ENCODE measurements at regions not wholly inside any gene's neighbourhood (a gene's known extent, or its start where the extent isn't known, plus 50 kb on each side); places are given as distances from the start of the nearest gene placed in this dataset.

DNA sequence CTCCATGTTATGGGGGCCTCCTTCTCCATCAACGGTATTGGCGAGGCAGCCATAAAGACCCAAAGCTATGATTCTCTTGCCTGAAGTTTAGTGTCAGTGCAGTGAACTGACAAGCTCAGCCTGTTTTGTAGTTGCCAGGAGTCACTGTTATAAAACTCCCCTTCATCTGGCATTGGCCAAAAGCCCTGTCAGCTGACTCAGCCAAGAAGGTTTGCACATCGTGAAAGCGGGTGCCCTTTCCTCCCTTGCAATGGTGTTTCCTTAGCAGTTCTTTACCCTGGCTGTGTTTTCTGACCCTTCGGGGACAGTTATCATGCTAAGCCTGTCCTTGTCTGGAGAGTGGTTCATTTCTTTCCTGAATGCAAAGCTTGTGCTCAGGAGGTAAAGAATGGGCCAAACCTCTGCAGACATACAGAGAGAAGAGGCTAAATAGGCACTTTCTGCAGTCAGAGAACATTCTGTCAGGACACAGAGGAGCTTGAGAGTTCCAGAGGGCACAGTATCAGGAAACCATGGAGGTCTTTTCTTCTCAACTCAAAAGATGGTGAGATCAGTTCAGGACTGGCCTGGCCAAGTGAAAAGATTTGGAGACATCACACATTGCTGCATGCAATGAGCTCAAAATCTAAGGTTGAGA, 414.2 kb downstream of the ZNF521 start:
- no peak for DNase-seq (ENCODE audit: low spot score)

DNA sequence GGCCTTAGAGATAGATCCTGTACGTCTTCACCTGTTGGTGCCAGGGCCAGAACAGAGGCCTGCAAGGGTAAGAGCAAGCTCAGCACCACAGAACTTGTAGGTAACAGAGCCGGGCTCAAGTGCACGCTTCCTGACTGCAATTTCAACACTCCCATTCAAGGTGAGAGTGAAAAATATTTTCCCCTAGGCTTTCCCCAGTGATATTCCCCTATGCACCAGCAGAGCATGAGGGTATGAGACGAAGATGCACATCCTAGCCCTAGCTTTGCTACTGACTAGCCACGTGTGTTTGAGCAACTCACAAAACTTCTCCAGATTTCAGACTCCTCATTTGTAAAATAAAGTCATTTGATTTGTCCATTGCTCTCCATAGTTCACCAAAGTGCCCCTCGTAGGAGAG, 411.6 kb downstream of the ZNF521 start:
- DNase-seq (ENCODE audit: low spot score) = no peak

DNA sequence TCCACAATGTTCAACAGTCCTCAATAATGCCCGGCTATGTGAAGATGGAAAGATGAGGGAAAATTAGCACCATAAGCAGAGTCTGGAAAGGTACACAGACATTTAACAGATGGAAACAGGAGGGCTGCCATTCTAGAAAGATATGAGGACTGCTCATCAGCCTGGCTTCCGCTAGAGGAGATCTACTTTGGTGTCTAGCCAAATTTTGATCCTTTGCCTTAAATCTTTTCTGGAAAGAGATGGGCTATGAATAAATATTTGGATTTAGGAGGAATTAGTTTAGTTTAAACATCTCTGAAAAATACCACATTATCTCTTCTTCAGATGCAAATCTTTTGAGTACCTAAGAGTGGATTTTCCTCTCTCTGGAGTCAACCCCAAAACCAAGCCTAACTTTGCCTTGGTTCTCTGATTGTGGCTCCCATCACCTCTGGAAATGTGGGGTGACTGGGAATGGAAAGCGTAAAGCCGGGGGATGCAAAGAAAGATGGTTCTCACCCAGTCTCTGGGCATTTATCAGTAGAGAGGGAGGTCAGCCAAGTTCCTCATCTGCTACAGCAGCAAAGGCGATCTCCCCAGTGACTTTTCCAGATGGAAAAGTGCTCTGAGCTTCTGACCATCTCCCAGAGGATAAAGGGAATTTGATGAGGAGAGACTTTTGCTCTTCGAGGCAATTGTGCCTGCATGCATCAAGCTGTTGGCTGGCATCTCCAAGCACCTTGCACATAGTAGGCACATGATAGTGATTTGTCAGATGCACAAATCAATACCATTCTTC, 410.6 kb downstream of the ZNF521 start:
- DNase-seq (ENCODE audit: low spot score) = no peak

DNA sequence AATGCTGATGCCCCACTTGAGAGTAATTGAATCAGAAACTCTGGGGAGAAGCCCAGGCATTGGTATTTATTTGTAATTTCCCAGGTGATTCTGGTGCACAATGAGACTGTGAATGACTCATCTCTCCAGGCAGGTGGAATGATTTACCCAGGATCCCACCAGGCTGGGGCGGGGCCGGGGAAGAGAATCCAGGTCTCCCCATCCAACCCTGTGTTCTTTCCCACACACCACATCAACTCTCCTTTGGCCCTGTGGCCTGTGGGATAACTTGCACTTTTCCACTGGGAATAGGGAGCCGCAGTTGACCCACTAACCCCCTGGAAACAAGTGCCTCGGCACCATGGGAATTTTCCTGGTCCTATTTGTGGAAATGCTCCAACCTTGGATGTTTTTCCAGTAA, 409.8 kb downstream of the ZNF521 start:
- DNase-seq (ENCODE audit: low spot score) = no peak

DNA sequence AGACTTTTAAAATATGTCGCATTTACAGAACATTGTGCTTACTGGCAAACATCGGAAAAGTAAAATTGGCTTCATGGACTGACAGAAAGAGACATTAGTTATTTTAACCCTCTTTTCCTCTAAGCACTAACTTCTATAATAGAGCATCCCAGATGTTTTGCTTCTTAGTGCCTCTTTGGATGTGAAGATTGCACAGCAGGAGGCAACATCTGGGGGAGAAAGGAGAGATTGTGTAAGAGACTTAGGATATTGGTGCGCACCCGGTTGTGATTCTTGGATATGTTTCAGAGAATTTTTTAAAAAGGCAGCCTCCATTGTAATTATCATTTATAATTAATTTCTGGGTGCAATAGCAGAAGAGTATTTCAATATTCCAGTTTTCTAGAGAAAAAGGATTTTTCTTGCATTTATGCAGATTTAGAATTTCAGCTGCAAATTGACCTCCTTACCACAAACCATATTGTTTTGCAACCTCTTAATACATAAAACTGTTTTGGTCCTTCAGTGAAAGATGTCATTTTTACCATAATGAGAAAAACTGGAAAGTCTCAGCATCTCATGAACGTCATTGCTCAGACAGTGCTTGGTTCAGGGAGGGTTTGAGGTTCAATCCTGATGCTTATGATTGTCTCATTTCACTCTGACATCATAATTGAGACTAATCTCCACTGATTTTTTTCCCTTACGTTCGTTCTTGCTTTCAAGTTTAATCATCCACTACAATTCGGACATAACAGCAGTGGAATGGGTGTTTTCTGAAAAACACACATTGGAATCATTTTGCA, 404.3 kb downstream of the ZNF521 start:
- no peak for DNase-seq (ENCODE audit: low spot score)

DNA sequence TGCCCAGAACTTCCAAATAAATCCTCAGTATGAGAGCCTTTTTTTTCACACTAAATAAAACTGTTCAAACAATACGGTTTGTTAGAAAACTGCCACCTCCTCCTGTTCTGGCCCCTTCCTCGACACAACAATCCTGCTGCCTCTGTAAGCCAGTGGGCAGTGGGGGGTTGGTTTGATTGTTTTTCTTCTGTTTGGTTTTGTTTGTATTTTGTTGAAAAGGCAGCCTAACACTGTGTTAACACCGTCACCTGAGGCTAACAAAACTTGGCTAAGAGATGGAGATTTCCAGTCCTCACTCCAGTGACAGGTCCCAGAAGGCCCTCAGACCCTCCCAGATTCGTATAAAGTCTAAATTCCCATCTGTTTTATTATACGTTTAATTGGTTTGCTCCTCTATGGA, 402.1 kb downstream of the ZNF521 start:
- no peak for DNase-seq (ENCODE audit: low spot score)

DNA sequence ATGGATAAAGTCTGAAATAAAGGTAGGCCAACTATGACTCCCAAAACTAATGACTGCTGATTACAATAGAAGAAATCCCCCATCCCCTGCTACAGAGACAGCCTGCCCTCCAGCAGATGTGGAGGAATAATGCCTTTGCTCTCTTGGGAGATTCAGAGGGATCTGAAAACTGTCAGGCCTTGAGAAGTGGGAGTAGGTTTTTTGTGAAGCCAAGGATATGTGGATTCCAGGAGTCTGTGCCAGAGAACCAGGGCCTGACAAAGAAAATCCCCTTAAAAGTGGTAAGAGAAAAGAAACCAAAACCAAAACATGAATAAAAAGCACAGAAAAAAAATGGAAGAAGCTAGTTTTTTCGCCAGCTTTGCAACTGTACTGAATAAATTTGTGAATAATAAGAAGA, 397.6 kb downstream of the ZNF521 start:
- DNase-seq (ENCODE audit: low spot score) = no peak

DNA sequence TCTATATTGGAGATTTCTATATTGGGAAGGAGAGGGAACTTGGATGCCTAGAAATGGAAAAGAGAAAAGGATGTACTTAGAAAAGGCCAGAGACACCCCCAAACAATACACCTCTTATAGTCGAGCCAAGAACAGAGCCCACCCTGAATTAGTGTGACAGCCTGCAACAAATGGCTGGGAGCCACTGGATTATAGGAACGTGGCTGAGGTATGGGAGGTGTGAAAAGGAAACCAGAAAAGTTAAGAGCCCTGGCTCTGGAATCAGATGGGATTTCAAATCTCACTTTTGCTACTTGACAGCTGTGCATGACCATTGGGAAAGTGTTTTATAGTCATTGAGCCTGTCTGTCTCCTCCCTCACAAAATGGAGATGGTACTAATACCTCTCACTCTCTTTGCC, 394.0 kb downstream of the ZNF521 start:
- DNase-seq (ENCODE audit: low spot score) = no peak

DNA sequence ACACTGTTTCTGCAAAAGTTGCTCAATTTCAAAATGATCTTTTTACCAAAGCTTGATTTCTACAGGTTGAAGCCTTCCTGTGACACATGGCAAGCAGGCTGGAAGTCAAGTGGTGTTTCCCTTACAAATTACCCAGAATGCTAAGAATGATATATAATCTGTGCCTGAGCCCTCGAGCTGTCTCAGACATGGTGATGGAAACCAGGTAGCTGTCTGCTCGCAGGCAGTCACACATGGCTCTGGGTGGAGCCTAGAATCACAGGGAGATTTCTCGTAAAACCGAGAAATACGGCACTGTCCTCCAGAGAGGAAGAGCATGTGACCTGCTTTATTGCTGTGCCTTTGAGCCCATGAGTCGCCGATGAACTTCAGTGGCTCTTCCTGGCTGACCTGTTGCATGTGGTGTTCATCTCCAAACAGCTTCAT, 392.9 kb downstream of the ZNF521 start:
- no peak for DNase-seq (ENCODE audit: low spot score)

DNA sequence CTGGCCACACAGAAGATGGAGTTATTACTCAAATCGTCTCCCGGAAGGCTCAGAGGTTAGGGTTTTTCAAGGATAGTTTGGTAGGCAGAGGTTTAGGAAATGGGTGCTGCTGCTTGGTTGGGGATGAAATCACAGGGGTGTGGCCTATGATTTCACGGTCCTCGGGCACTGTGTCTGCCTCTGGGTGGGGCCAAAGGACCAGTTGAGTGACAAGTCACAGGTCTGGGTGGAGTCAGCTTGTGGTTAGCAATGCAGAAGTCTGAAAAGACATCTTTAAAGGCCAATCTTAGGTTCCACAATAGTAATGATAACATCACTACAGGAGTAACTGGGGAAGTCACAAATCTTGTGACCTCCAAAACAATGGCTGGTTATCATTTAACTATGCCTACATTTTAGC, 387.8 kb downstream of the ZNF521 start:
- DNase-seq (ENCODE audit: low spot score) = no peak

DNA sequence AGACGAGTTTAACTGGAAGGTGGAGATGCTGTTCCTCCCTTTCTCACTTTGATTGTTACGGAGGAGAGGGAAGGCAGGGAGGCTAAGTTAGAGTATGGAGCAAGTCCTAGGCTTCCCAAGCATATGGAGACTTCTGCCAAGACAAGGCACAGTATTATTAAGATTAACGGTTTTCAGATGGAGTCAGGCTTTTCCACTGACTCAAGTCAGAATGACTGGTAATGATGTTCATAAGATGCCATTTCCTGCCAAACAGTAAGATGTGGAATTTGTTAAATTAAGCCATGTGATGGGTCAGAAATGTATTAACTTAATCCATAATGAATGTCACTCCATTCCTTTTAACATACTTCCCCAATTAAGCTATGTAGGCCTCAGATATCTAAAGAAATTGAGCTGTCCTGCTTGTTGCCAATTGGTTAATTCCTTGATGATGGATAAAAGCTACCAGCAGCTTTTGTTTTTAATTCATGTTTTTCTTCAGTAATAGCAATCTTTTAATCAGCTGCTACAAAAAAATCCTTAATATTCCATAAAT, 383.7 kb downstream of the ZNF521 start:
- DNase-seq (ENCODE audit: low spot score) = no peak

DNA sequence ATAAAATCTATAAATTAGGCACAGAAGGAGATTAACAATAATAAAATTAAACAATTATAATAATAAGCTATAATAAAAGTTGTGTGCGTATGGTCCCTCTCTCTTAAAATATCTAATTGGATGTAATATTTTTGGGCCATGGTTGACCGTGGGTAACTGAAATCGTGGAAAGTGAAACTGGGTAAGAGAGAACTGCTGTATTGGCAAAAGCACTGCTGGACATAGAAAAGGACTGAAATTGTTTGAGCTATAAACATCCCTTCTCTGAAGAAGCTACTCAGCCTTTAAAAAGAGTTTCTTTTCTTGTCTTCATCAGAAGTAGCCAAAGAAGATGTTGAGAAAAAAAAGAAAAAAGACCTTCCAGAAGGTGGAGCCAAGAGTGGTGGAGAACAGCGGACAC, 379.4 kb downstream of the ZNF521 start:
- DNase-seq (ENCODE audit: low spot score) = no peak

DNA sequence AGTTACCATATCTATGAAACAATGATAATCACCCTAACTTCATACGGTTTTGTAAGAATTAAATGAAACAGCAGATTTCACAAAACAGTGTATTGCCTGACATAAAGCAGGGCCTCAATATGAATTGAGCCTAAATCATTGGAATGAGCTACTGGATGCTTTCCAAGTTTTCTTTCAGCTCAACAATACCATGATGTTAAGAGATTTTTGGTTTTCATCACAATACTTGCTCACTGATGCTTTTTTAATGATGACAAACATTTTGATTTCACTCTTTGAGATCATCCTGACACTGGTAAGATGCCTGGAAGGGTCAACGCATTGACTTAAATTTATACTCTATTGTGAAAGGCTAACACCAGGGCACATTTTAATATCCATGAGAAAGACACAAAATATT, 377.5 kb downstream of the ZNF521 start:
- no peak for DNase-seq (ENCODE audit: low spot score)

DNA sequence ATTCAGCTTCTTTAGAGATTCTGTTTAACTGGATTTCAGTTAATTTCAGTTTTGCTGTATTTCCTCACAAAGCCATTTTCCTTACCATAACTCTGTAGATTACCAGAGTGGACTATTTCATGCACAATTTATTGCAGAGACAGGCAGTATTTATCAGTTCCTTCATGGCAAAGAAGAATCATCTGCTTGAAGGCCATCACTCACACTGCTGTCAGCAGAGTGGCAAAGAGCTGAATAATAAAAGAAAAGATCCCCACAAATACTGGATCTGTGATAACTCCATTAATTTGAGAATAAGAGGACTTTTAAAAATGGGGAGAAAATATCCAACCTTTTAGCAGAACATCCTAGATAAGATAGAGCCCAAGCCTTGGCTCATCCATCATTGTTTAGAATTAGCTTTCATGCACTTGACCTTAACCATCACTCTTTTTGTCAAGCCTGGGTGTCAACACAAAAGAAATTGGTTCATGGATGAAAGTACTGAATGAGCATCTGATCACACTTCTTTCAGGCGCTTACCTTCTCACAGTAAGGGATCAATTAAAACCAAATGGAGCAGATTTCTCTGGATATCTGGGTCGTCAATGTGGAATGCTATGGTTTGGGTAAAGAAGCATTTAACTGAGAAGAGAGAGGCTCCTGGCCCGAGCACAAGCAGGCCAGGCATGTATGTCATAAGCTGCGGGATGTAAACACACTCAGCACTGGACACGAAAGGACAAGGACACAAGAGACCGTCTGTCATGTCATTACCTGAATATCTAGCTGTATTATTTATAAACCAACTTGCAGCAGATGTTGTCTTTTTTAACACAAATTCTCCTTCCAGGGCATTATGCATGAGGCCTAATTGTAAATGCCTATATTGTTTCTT, 376.2 kb downstream of the ZNF521 start:
- no peak for DNase-seq (ENCODE audit: low spot score)

DNA sequence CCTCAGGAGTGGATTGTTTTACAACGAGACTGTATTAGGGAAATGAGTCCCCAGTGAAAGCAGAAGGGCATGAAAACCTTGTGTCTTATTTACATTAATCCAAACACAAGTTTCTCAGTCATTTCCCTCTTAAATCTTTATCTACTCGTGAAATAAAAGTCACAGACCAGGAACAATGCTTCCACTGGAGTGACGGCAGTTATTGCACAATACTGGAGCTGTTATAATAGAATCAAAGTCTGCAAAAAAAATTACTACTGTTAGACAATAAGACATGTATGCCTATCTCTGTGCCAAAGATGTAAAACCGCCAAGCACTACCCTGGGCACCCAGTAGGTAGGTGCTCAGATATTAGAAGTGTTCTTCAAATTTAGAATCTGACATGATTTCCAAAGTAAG, 375.5 kb downstream of the ZNF521 start:
- DNase-seq (ENCODE audit: low spot score) = no peak

DNA sequence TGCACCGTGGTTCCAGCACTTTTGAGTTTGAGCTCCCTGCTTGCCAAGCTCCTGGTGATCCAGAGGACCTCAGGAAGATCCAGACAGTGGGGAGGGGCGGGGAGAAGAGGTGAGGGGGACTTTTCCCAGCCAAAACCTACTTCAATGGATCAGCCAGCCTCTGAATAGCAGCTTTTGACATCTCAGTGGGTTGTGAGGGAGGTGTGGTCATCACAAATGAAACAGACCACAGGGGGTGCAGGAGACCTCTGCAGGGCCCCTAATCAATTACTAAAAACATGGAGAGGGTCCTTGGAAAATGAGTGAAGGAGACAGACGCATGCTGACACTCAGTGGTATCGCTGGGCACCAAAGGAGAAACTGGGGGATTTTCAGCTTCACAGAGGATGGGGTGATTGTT, 372.7 kb downstream of the ZNF521 start:
- no peak for DNase-seq (ENCODE audit: low spot score)

DNA sequence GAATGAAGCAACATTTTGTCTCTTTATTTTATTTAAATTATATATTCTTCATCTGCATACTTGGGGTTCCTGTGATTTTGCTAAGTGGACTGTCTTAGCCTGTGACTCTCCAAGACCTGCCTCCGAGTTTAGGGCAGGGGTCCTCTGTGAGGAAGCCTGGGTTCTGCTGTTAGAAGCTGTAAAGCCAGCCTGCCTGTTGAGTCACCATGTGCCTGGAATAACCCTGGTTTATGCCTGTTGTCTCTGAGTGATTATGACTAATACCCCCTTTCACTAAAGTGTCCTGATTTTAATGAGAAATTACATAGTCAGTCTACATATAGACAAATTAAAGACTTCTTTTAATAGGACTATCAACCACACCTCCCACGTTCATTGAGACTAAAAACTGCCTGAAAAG, 369.1 kb downstream of the ZNF521 start:
- DNase-seq (ENCODE audit: low spot score) = peak; percentile 22

DNA sequence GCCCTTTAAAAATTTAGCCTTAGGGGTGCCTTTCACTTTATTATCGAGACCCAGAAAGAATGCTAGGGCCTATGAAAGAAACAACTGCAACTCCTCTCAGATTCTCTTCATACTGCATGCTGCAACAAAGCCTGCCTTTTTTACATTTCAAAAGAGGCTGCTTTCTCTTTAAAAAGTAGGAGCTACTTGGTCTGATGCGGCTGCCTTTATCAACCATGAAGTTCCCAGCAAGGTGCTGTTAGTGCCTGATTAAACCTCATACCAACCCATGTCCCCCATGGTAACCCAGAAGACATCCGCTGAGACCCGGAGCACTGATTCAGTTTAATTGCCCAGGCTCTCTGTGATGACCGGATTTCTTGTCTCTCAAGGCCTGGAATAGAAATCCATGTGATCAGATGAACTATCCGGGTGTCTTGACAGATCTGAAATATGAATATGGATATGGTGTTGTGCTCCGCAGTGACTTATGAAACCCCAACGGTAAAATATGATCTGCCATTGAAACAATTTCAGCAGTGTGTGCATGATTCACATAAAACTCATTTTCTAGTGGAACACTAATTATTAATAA, 368.3 kb downstream of the ZNF521 start:
- no peak for DNase-seq (ENCODE audit: low spot score)

DNA sequence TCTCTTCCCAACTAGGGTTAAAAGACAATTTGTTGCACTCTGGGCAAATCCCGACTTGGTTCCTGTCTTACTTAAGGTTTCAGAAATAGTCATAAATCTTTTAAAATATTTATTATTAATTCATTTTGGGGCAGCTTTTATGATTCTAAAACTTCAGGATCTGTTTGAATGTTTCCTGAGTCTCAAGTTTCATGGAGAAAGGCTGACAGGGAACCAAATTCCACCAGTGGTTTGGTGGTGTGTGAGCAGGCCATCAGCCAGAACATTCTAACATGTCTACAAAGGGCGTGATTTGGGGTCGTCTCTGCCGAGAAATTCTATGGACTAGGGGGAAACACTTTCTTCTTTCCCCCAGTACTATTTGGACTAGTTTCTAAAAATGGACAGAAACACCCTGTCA, 366.4 kb downstream of the ZNF521 start:
- no peak for DNase-seq (ENCODE audit: low spot score)

DNA sequence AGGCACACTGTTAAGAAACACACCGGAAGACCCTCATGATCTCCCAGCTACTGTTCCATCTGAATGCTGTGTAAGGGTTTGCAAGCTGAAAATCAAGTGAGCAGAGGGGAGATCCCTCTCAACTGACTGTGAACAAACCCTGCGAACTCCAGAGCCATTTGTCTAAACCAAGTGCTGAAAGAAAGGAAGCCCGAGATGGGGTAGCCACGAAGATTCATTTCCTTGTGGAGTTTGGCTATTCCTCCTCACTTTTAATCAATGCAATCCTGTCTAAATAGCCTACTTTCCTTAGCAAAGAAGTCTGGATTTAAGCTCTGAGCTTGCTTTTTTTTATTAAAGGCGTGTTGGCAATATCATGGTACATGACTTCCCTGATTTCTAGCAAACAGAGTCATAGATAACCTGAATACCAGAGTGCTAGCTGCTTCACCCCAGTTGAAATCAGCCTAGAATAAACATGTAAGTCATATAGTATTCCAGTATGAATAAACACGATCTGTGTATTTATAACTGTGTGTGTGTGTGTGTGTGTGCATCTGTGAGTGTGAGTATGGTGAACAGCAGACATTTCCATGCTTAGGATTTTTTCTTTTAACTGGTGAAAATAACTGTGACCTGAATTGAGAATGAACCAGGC, 365.2 kb downstream of the ZNF521 start:
- no peak for DNase-seq (ENCODE audit: low spot score)

Data from RKO (cell line).